ENCODE measurements at regions not wholly inside any gene's neighbourhood (a gene's known extent, or its start where the extent isn't known, plus 50 kb on each side); places are given as distances from the start of the nearest gene placed in this dataset.
"Not testable (repeated sequence)": the region's sequence is repeated elsewhere in the genome, so short reads cannot be mapped to it uniquely, and the experiment has no call there.

DNA sequence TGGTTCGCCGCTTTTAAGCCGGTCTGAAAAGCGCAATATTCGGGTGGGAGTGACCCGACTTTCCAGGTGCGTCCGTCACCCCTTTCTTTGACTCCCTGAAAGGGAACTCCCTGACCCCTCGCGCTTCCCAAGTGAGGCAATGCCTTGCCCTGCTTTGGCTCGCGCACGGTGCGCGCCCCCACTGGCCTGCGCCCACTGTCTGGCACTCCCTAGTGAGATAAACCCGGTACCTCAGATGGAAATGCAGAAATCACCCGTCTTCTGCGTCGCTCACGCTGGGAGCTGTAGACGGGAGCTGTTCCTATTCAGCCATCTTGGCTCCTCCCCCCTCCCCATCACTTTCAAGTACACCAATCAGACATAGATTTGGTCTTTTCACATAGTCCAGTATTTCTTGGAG is 88.2 kb downstream of the EBLN1 start:
- TF ChIP-seq, protein P1, sequence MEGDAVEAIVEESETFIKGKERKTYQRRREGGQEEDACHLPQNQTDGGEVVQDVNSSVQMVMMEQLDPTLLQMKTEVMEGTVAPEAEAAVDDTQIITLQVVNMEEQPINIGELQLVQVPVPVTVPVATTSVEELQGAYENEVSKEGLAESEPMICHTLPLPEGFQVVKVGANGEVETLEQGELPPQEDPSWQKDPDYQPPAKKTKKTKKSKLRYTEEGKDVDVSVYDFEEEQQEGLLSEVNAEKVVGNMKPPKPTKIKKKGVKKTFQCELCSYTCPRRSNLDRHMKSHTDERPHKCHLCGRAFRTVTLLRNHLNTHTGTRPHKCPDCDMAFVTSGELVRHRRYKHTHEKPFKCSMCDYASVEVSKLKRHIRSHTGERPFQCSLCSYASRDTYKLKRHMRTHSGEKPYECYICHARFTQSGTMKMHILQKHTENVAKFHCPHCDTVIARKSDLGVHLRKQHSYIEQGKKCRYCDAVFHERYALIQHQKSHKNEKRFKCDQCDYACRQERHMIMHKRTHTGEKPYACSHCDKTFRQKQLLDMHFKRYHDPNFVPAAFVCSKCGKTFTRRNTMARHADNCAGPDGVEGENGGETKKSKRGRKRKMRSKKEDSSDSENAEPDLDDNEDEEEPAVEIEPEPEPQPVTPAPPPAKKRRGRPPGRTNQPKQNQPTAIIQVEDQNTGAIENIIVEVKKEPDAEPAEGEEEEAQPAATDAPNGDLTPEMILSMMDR (IDR thresholded peaks at IDR 0.05; ENCODE audit: insufficient read depth, low read depth, low read length), result not testable (repeated sequence)
- not testable (repeated sequence) for TF ChIP-seq EZH2 (IDR thresholded peaks at IDR 0.05; ENCODE audit: insufficient read depth, low read length)

Data from astrocyte (in vitro differentiated cells and primary cell).